HL-60 (cell line): ENCODE measurements at regions not wholly inside any gene's neighbourhood (a gene's known extent, or its start where the extent isn't known, plus 50 kb on each side); places are given as distances from the start of the nearest gene placed in this dataset.
"Not testable (repeated sequence)": the region's sequence is repeated elsewhere in the genome, so short reads cannot be mapped to it uniquely, and the experiment has no call there.

Source experiments
- DNase-seq, 2 experiments: peaks; one replicate each; pipeline ENCODE4 v3.0.0-alpha.2; 2010 to 2020; ENCODE audit warnings: low read depth in 1 of 2, low spot score in 1 of 2
- H3K27ac ChIP-seq: fragments of 250-450 bp; sonication (Bioruptor Pico); replicated peaks from 2 replicates; pipeline ENCODE4 v1.5.1; 2020; ENCODE audit warnings: mild to moderate bottlenecking, moderate library complexity
- H3K27me3 ChIP-seq: fragments of 250-450 bp; sonication (Bioruptor Pico); 2 replicates; pipeline ENCODE4 v1.5.1; 2021; ENCODE audit warnings: mild to moderate bottlenecking, moderate library complexity; ENCODE audit not compliant: insufficient read depth, poor library complexity, severe bottlenecking
- H3K4me3 ChIP-seq: replicated peaks from 2 replicates; pipeline ENCODE4 v1.5.1; 2011; ENCODE audit warnings: mild to moderate bottlenecking, control low read depth, low read length; ENCODE audit not compliant: insufficient read depth
- CTCF ChIP-seq: IDR thresholded peaks from one replicate; pipeline ENCODE4 v1.5.1; 2011; ENCODE audit warnings: low read length, control low read depth, inconsistent platforms; ENCODE audit not compliant: insufficient read depth
- GABPA ChIP-seq: IDR thresholded peaks from 2 replicates; pipeline ENCODE4 v1.6.1; 2012; ENCODE audit warnings: low read depth
- POLR2AphosphoS5 ChIP-seq: IDR thresholded peaks from 2 replicates; pipeline ENCODE4 v1.6.1; 2012; ENCODE audit warnings: low read depth
- REST ChIP-seq: IDR thresholded peaks from 2 replicates; pipeline ENCODE4 v1.6.1; 2012; ENCODE audit warnings: low read depth; ENCODE audit not compliant: insufficient replicate concordance
- SPI1 ChIP-seq: IDR thresholded peaks from 2 replicates; pipeline ENCODE4 v1.6.1; 2012; ENCODE audit warnings: low read depth, mild to moderate bottlenecking, borderline replicate concordance

GRCh38 chr10:35270100-35270499, 66.2 kb upstream of the CCNY start:
- Histone ChIP-seq H3K4me3 (no peak overlapping the region), H3K27ac (no peak overlapping the region), H3K27me3 (no peaks in the 10 kb centered on the region)
- DNase-seq: no peak
- TF ChIP-seq GABPA (no peak), REST (no peak), SPI1 (no peak), CTCF (no peak), POLR2AphosphoS5 (no peak)

GRCh38 chr10:35271086-35271858, 65.0 kb upstream of the CCNY start:
- TF ChIP-seq REST (no peak), SPI1 (no peak), POLR2AphosphoS5 (no peak), CTCF (no peak), GABPA (no peak)
- H3K27ac ChIP-seq: no peak overlapping the region
- DNase-seq: no peak
- H3K4me3 ChIP-seq: no peak overlapping the region
- no peaks in the 10 kb centered on the region for H3K27me3 ChIP-seq

GRCh38 chr10:35271859-35272165, 64.5 kb upstream of the CCNY start:
- H3K4me3 ChIP-seq, H3K27me3 ChIP-seq, H3K27ac ChIP-seq, DNase-seq: not testable (repeated sequence)

- H3K27ac ChIP-seq, DNase-seq, H3K27me3 ChIP-seq, H3K4me3 ChIP-seq: not testable (repeated sequence)
Measured at GRCh38 chr10:35272401-35272800, 63.9 kb upstream of the CCNY start.

- H3K4me3 ChIP-seq, H3K27ac ChIP-seq, H3K27me3 ChIP-seq, DNase-seq: not testable (repeated sequence)
Measured at GRCh38 chr10:35273994-35274393, 62.3 kb upstream of the CCNY start.
